B cell (primary cell): ENCODE measurements at regions not wholly inside any gene's neighbourhood (a gene's known extent, or its start where the extent isn't known, plus 50 kb on each side); places are given as distances from the start of the nearest gene placed in this dataset.

Experiments used
- ATAC-seq: fragments of 200-7000 bp; cut with Tn5 transposase; one replicate; pipeline ENCODE4 v1.10.0; 2021; ENCODE audit warnings: low read depth, mild to moderate bottlenecking, moderate number of reproducible peaks, moderate library complexity
- CTCF ChIA-PET: fragments of 350-600 bp; sonication (Branson Sonifier 250); formaldehyde crosslinking; loops from one replicate; lab custom pipeline; 2021; ENCODE audit warnings: antibody characterized with exemption, inconsistent platforms; lab: Charles Lee
- POLR2A ChIA-PET: fragments of 350-600 bp; sonication (Branson Sonifier 250); formaldehyde crosslinking; loops from one replicate; lab custom pipeline; 2021; ENCODE audit warnings: antibody characterized with exemption; lab: Charles Lee
- DNase-seq: peaks from one replicate; pipeline ENCODE4 v3.0.0; 2013
- H2AFZ ChIP-seq: 2 replicates; pipeline ENCODE4 v1.6.1; 2012; ENCODE audit warnings: mild to moderate bottlenecking, low read depth, low read length; ENCODE audit not compliant: insufficient read depth, poor library complexity, severe bottlenecking
- H3K27ac ChIP-seq, 2 donors: 1 replicate in 1 of 2; 2 replicates in 1 of 2; pipeline ENCODE4 v1.5.1; 2012 to 2013; ENCODE audit warnings: low read length in 2 of 2, mild to moderate bottlenecking in 2 of 2, moderate library complexity in 1 of 2
- H3K27me3 ChIP-seq, 4 experiments: fragments of 200-600 bp in 1 of 4; sonication (generic) in 1 of 4; replicated peaks in 1 of 4; 1 replicate in 2 of 4; 2 replicates in 2 of 4; pipeline versions ENCODE4 v1.6.1 to v1.7.0; 2013 to 2016; ENCODE audit warnings: low read length in 3 of 4, mild to moderate bottlenecking in 2 of 4, mixed read lengths in 1 of 4, moderate library complexity in 1 of 4; ENCODE audit not compliant: insufficient read depth in 4 of 4, control insufficient read depth in 3 of 4; ENCODE audit errors: control extremely low read depth in 1 of 4
- H3K36me3 ChIP-seq, 2 experiments: replicated peaks in 1 of 2; 1 replicate in 1 of 2; 2 replicates in 1 of 2; pipeline versions ENCODE4 v1.6.1 to v1.7.1; 2013; ENCODE audit warnings: low read length in 1 of 2; ENCODE audit not compliant: insufficient read depth in 2 of 2, control insufficient read depth in 1 of 2; ENCODE audit errors: control extremely low read depth in 1 of 2, extremely low read depth in 1 of 2
- H3K4me1 ChIP-seq, 2 donors: fragments of 200-600 bp in 1 of 2; sonication (generic) in 1 of 2; 1 replicate in 1 of 2; 2 replicates in 1 of 2; pipeline versions ENCODE4 v1.5.1 to v1.6.1; 2013 to 2017; ENCODE audit warnings: low read length in 2 of 2; ENCODE audit not compliant: control insufficient read depth in 2 of 2, insufficient read depth in 2 of 2
- H3K4me2 ChIP-seq: replicated peaks from 2 replicates; pipeline ENCODE3; 2012; ENCODE audit warnings: mild to moderate bottlenecking, low read depth, low read length; ENCODE audit not compliant: poor library complexity, severe bottlenecking
- H3K4me3 ChIP-seq, 5 experiments: fragments of 200-600 bp in 1 of 5; sonication (generic) in 1 of 5; 1 replicate in 3 of 5; 2 replicates in 2 of 5; pipeline versions ENCODE4 v1.5.1 to v1.7.0; 2011 to 2016; ENCODE audit warnings: low read length in 4 of 5, mild to moderate bottlenecking in 4 of 5, low read depth in 2 of 5, control low read depth in 1 of 5, moderate library complexity in 1 of 5; ENCODE audit not compliant: insufficient read depth in 1 of 5; ENCODE audit errors: control extremely low read depth in 1 of 5, extremely low read depth in 1 of 5
- H3K79me2 ChIP-seq: fragments of 200-600 bp; sonication (generic); one replicate; pipeline ENCODE4 v1.6.0; 2016; ENCODE audit warnings: low read length; ENCODE audit not compliant: control insufficient read depth, insufficient read depth
- H3K9ac ChIP-seq: fragments of 200-600 bp; sonication (generic); 2 replicates; pipeline ENCODE4 v1.6.1; 2017; ENCODE audit warnings: mild to moderate bottlenecking, low read length, moderate library complexity
- H3K9me3 ChIP-seq, 3 donors: one replicate each; pipeline versions ENCODE4 v1.6.1 to v1.7.1; 2013; ENCODE audit warnings: low read length in 2 of 3; ENCODE audit not compliant: control insufficient read depth in 2 of 3, insufficient read depth in 1 of 3; ENCODE audit errors: control extremely low read depth in 1 of 3
- H4K20me1 ChIP-seq: 2 replicates; pipeline ENCODE4 v1.6.0; 2012; ENCODE audit warnings: mild to moderate bottlenecking, low read length; ENCODE audit not compliant: insufficient read depth, control insufficient read depth, poor library complexity, severe bottlenecking
- H3K27ac Mint-ChIP-seq: one replicate; pipeline ENCODE4 v1.8.0; 2021; ENCODE audit warnings: mixed read lengths
- H3K27me3 Mint-ChIP-seq: one replicate; pipeline ENCODE4 v1.8.0; 2021; ENCODE audit warnings: mixed read lengths
- H3K4me1 Mint-ChIP-seq: one replicate; pipeline ENCODE4 v1.8.0; 2021; ENCODE audit warnings: mixed read lengths
- H3K4me3 Mint-ChIP-seq: one replicate; pipeline ENCODE4 v1.8.0; 2021; ENCODE audit warnings: mixed read lengths
- H3K9me3 Mint-ChIP-seq: one replicate; pipeline ENCODE4 v1.8.0; 2022; ENCODE audit warnings: mixed read lengths; ENCODE audit not compliant: insufficient read depth
- CTCF ChIP-seq: fragments of 200-600 bp; IDR thresholded peaks from one replicate; pipeline ENCODE4 v1.8.0; 2022; ENCODE audit warnings: antibody characterized with exemption, mild to moderate bottlenecking
- EZH2 ChIP-seq: IDR thresholded peaks from 2 replicates; pipeline ENCODE4 v1.6.1; 2012; ENCODE audit warnings: borderline replicate concordance, low read depth, mild to moderate bottlenecking, moderate library complexity, low read length; ENCODE audit not compliant: insufficient read depth, poor library complexity, severe bottlenecking
- WGBS: methylation state at CpG from one replicate; pipeline ENCODE4 v1.1.5; 2013; ENCODE audit warnings: missing lambda C conversion rate; ENCODE audit not compliant: insufficient coverage; 5-methylcytosine and 5-hydroxymethylcytosine counted together
- intact Hi-C: fragments of 100-400 bp; cut with micrococcal nuclease; formaldehyde crosslinking; loops from one replicate; pipeline ENCODE4 v1.10.0; 2022

GRCh38 chr5:38018016-38018415, 178.2 kb upstream of the GDNF start:
- H3K27ac Mint-ChIP-seq: no peak overlapping the region
- H3K9me3 ChIP-seq: no peaks in the 10 kb centered on the region
- ChIA-PET POLR2A (no interaction called here), CTCF (no interaction called here)
- ATAC-seq: no peak
- H2AFZ ChIP-seq: no peak overlapping the region
- H3K9ac ChIP-seq: no peak overlapping the region
- H3K36me3 ChIP-seq: no peaks in the 10 kb centered on the region
- 82% methylated on average over 2 of the region's 6 CpGs for WGBS
- no peak for TF ChIP-seq CTCF
- TF ChIP-seq EZH2: no peak
- no peaks in the 10 kb centered on the region for H3K79me2 ChIP-seq
- intact Hi-C loops: no loop called here
- no peak overlapping the region for H3K27ac ChIP-seq
- H3K4me3 Mint-ChIP-seq: no peak overlapping the region
- no peaks in the 10 kb centered on the region for H3K4me1 ChIP-seq
- H4K20me1 ChIP-seq: no peaks in the 10 kb centered on the region
- no peaks in the 10 kb centered on the region for H3K4me1 Mint-ChIP-seq
- no peaks in the 10 kb centered on the region for H3K9me3 Mint-ChIP-seq
- H3K27me3 ChIP-seq: no peaks in the 10 kb centered on the region
- H3K4me3 ChIP-seq: no peak overlapping the region
- no peak overlapping the region for H3K4me2 ChIP-seq
- H3K27me3 Mint-ChIP-seq: no peaks in the 10 kb centered on the region
- no peak for DNase-seq

DNA sequence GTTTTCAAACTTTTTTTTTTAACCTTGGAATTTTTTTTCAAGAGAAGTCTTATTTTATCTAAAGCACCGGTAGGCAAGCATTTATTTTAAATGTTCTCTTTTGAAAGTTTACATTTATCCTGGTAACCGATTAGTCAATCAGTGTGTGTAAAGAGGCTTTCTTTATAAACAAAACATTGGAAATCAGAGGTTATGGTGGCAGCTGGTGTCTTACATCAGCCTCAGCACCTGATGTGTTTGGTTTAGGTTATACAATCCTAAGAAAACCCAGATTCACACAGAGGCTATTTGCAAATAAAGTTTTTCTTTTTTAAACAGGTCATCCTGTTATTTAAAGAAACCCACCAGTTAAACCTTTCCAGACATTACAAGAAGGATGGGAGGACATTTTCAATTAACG, 173.3 kb upstream of the GDNF start:
- DNase-seq: no peak
- Histone ChIP-seq H3K9me3 (no peaks in the 10 kb centered on the region), H3K27ac (no peak overlapping the region), H3K27me3 (no peaks in the 10 kb centered on the region), H3K79me2 (no peaks in the 10 kb centered on the region), H4K20me1 (no peaks in the 10 kb centered on the region), H3K4me2 (no peak overlapping the region), H3K4me1 (no peaks in the 10 kb centered on the region), H3K4me3 (no peak overlapping the region), H3K9ac (no peak overlapping the region), H2AFZ (no peak overlapping the region), H3K36me3 (no peaks in the 10 kb centered on the region)
- no peak for TF ChIP-seq EZH2
- WGBS: no CpG with 5 or more reads among the region's 3 CpGs
- intact Hi-C loops: no loop called here
- H3K9me3 Mint-ChIP-seq: no peaks in the 10 kb centered on the region
- CTCF ChIA-PET: no interaction called here
- no peaks in the 10 kb centered on the region for H3K4me1 Mint-ChIP-seq
- no peak for ATAC-seq
- no peaks in the 10 kb centered on the region for H3K27me3 Mint-ChIP-seq
- H3K27ac Mint-ChIP-seq: no peak overlapping the region
- no peak overlapping the region for H3K4me3 Mint-ChIP-seq
- POLR2A ChIA-PET: no interaction called here
